HG03097 (cell line): ENCODE measurements at regions not wholly inside any gene's neighbourhood (a gene's known extent, or its start where the extent isn't known, plus 50 kb on each side); places are given as distances from the start of the nearest gene placed in this dataset.

ENCODE experiments used
- ATAC-seq: cut with Tn5 transposase; IDR thresholded peaks from one replicate; pipeline ENCODE4 v1.9.1; 2021; ENCODE audit not compliant: unreplicated experiment, low FRiP score

DNA sequence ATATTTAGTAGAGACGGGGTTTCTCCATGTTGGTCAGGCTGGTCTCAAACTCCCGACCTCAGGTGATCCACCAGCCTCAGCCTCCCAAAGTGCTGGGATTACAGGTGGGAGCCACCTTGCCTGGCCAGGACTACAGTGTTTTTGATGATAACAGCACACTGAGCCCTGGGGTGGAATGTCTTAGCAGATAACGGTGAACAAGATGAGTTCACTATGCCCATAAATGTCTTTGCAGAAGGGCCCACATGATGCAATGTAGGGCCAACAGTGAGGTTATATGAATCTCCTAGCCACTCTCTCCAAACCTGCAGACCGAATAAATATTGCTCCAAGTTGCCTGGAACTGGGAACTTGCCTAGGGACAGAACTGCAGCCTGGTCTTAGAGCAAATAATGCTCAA is 235.1 kb downstream of the COG6 start:
- ATAC-seq, result no peak

DNA sequence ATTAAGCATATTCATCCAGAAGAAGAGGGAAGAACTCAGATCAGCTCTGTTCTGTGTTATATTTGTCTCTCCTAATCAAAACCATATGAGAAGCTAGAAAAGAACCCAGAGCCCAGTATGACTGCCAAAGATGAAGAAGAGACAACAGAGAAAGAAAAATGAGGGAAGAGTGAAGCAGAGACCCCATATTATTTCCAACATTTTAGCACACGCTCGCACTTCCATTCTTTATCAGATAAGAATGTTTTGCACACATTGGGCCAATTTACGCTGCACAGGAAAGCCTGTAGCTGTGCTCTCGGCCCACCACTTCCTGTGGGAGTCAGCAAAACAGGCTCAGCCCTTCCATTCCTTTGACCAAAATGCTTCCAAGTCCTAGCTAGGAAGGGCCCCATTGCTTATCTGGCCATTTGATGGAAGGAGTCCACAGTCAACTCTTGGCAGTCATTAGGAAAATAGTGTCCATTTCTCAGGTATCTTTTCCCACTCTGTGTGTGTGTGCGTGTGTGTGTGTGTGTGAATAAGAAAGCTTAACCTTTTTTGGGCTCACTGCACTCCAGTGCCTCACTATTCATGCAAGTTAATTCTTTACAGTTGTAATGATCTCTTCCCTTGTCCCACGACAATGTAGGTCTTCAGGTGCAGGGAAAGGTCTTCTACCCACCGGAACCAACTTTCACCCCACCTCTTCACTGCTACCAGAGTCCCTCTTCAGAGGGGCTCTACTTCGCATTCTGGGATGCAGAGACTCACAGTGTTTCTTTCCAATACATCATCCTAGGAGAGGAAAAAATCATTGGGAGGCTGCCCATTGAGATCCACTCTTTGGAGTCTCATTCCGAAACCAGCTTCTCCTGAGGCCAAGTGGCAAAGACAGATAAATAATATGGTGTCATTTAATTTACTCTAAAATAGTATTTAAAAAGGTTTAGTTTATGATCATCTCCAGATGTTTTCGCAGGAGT is 237.5 kb downstream of the COG6 start:
- ATAC-seq, result no peak

DNA sequence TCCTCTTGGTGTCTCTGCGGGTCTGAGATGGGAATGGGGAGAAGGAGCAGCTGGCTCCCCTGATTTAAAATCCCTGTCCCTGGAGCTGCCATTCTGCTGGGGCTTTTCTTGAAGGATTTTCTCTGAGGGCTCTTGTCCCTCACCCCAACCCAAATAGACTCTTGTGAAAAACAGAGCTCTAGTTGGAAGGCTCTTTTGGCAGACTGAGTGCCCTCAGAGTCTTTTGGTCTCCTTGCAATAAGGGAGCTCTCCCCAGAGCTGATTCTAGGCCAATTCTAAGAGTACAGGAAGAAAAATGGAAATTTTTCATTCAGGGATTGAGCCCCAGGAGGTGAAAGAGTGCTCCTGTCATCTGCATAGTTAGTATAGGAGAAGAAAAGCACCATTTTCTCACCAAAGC is 238.3 kb downstream of the COG6 start:
- no peak for ATAC-seq

DNA sequence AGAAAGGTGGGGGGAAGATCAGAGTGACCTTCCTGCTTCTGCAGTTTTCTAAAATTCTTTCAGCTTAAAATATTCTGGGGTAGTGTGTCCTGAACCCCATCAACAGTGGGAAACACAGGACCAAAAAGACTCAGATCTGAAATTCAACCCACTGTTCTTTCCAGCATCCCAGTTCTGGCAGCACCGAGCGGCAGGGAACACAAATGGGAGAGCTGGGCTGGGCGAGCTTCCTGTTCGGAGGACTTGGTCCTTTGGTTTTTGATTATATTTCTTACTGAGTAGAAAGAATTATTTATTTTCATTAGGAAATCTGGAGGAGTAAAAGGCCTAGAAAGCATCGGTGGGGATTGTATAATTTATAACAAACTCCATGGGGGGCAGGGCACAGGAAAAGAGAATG is 239.1 kb downstream of the COG6 start:
- no peak for ATAC-seq

DNA sequence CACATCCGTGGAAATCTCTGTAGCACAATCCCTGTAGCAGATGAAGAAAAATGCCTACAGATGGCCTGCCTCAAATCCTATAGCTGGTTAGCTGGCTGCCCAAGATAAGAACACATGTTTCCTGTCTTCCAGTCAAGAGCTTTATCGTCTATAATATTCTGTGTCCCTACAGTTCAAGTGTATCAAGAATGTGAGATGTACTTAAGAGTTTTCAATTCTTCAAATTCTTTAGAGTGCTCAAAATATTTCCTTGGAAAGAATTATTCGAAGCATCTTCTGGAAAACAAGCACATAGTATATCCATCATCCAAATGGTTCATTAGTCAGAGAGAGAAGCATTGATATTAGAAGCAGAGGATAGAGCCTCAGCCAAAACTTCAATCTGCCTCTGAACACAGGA is 239.8 kb downstream of the COG6 start:
- no peak for ATAC-seq

DNA sequence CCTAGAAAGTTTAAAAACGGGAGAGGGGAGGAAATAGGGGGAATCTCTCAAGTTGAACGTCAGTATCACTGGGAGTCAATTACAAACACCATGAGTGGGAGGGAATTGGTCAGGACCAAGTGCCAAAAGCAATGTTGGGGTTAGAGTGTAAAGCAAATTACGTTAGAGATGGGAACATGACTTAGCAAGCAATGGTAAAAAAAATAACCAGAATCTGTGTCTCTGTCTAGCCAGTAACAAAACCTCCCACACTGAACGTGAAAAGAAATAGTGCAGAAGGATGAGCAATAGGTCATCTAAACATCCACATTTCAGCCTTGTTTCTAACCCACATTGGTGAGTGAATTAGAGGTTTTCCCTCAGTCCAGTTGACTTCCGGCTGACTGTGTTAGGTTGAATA is 242.2 kb downstream of the COG6 start:
- no peak for ATAC-seq

DNA sequence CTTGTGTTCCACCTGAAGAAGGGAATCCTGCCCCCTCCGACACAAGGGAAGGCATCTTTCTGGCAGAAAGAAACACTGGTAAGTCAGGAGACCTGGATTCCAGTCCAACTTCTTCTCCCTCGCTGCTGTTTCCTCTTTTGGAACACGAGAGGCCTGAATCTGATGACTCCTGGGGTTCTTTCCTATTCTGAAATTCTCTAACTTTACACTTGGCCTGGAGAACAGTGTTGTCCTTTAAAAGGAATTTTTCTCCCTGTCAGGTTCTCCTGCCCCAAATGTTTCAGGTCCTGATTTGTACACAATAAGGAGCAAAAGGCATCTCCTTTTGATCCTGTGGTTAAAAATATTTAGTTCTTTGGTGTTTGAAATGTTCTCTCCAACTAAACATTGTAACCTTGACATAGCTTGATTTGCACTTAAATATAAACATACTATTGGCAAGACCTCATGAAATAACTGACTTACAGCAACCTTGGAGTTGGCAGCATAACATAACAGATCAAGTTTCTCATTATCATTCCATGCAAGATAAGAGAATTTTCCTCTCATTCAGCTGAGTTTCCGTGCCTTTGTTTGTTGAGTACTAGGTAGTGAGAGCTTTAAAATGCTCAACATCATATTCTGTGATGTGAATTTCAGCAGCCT is 244.8 kb downstream of the COG6 start:
- no peak for ATAC-seq

DNA sequence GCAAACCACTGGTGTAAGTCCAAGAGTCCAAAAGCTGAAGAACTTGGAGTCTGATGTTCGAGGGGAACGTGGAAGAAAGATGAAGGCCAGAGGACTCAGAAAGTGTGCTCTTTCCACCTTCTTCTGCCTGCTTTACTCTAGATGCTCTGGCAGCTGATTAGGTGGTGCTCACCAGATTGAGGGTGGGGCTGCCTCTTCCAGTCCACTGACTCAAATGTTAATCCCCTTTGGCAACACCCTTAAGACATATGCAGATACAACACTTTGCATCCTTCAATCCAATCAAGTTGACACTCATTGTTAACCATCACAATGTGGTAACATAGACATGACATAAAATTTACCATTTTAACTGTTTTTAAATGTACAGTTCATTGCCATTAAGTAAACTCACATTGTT is 249.5 kb downstream of the COG6 start:
- ATAC-seq, result no peak

DNA sequence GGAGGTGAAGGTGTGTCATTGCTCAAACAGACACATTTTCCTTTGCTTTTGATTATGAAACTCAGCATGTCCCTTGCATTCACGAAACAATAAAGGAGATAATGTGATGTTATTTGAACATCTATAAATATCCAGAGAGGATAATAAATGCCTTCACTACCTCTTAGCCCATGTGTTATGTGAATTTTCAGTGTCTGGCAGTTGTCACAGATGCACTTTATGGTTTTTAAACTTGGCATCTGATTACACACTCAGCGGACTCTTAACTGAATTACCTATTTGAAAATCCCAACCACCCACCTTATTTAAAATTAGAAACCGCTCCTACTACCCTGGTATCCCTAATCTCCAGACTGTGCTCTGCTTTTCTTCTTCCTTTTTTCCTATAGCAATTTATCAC is 254.2 kb downstream of the COG6 start:
- no peak for ATAC-seq

DNA sequence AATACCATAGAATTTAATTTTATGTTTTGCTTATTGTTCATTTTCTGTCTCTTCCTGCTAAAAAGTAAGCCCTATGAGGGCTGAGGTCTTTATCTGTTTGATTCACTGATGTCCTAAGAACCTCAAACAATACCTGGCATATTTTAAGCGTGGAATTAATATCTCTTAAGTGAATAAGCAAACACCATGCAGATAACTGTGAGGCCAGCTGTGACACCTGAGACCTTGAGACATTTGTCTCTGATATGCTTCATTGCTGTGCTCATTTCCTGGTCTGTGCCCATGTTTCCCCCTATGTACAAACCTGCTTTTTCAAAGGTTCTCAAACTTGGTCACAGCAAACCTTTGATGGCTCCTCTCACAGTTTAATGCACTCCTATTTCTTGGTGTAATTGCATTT is 254.6 kb downstream of the COG6 start:
- no peak for ATAC-seq

DNA sequence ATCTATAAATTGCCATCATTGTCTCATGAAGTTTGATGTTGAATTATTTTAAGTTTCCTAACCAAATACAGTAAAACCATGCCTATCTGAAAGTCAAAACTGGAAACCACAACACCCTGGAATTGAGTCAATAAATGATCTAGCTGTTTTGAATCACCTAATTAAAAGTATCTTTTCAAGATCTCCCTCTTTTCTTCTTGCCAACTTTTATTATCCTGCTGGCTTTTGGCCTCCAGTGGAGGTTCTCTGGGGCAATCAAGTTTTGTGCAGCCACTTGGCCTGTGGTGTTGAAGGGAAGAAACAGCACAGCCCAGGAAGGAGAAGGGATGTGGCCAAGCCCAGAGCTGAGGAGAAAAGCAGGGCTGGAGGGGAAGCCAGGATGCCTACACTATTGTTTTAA is 255.4 kb downstream of the COG6 start:
- no peak for ATAC-seq

DNA sequence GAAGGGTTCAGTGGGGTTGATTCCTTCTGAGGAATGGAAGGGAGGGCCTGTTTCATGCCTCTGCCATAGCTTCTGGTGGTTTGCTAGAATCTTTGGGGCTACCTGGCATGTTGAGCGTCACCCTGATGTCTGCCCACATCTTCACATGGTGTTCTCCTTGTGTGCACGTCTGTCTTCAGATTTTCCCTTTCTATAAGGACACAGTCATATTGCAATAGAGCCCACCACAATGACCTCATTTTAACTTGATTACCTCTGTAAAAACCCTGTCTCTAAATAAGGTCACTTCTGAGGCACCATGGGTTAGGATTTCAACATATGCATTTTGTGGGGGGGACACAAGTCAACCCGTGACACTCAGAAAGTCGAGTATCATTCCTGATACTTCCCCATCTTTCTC is 257.9 kb downstream of the COG6 start:
- no peak for ATAC-seq

DNA sequence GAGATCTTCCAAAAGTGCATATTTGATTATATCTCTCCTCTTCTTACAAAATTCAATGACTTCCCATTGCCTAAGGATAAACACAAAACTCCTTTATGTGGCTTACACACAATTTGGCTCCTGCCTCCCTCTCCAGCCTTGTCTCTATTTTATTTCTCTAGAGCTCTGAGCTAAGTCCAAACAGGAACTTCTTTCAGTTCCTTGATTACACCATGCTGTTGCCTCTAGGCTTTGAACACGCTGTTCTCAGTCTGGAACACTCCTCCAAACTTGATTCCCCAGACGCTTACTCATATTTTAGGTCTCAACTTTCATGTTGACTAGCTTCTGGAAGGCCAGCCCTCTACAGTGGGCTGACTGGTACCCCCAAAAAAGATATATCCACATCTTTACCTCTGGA is 258.5 kb downstream of the COG6 start:
- no peak for ATAC-seq

DNA sequence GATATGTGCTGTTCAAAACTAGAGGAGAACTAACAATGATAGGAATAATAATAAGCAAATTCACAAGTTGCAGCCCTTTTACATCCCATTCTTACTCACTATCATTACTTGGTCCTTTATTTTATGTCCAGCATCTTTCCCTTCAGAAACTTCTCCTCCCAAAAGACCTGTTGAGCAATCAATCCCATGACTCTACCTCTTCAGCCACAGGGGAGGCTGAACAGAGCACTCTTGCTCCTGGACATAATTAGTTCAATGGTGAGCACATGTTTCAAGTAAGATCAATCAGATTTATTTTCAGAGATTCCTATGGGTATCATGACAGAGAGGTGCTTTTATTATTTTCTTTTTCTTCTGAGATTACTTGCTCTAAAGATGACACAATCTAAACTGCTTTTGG is 260.0 kb downstream of the COG6 start:
- ATAC-seq, result no peak

DNA sequence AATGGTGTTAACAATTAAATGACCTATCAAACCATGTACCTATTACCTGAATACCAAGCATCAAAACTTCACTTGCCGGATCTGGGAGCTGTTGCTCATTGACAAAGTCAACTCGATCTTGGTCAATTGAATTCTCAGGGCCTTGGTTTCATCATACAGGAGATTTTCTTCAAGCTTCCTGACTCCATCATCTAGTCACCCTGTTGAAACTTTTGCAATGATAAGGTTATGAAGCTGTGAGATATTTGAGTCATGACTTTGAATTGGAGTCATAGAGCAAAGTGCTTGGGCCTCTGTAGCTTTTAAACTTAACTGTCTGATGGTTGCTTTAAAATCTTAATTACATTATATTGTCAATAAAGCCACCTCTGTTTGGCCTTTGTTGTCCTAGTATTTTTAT is 260.9 kb downstream of the COG6 start:
- no peak for ATAC-seq

DNA sequence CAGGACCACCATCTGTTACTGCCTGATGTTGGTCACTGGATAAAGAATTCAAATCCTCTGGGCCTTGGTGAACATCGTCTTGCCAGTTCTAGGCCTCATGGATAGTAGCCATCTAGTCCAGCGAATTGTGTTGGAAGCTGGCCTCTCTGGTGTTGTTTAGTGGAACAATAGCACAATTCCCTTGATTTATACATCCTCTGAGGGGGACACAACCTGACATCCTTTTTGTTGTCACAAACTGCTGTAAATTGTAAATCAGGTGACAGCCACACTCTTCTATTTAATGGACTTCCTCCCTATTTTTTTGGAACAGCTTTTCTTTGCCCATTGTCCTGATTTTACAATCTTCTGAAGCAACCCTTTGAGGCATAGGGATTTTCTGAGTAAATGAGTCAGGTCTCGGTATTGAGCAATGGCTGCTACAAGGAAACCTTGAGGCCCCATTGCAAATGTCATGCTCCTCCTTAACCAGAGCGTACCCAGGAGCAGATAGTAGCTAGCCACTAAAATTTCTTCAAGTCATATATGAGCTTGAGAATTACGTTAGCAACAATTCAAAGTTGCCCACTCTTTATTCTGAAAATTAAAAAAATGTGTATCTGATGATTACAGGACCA is 263.3 kb downstream of the COG6 start:
- ATAC-seq, result no peak

DNA sequence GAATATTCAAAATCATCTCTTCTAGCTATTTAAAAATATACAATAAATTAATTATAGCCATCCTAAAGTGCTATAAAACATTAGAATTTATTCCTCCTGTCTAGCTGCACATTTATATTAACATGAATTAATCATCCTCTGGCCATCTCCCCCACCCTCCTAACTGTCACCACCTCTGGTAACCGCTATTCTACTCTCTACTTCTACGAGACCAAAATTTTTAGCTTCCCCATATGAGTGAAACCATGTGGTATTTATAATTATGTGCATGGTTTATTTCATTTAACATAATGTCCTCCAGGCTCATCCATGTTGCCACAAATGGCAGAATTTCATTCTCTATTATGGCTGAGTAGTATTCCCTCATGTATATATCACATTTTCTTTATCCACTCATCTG is 265.2 kb downstream of the COG6 start:
- no peak for ATAC-seq

DNA sequence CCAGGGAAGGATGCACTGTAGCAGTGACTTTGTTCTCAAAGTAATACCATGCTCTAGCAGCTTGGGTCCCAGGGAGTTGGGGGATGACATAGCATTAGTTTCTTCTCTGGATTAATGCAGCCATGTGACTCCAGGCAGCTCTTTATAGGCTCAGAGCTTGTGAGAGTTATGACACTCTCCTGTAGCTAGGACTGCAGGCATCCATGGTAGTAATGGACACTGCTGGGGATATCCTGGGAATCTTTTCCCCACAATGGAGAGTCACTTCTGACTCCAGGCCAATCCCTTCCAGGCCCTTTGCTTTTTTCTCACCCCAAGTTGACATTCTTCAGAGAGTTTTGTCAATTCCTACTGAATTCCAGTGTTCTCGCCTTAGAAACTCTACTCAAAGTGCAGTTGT is 270.9 kb downstream of the COG6 start:
- ATAC-seq, result no peak

DNA sequence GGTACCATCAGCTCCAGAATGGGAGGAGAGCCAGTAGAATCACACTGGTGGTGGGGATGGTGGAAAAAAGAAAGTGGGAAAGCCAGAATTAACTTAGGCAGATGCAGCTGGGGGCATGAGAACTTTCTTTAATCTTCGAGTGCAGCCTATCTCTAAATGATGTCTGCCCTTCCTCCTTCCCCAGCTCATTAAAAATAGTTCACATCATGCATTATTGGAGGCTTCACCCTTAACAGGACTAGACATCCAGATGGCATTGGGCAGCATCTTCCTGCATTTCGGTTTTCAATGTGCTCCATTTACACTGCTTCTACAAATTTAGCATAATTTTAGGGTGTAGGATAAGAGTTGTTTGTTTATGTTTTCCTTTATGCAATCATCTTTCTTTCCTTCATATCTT is 272.8 kb downstream of the COG6 start:
- no peak for ATAC-seq

DNA sequence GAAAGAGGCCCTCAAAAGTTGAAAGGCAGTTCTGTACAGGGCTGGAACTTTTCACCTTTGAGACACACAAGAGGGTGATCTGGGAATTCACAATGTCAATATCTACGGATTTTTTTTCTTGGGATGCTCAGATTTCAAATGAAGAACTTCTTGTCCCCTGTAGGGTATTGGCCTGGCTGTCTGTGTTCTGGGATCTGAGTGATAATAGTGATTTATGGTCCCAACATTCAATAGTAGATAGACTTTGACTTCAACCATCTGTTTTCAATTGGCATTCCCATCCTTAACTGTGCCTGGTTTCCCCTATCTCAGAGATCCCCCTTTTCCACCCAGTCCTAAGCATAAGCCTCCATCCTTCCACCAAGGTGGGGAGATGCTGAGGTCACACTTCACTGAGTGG is 274.1 kb downstream of the COG6 start:
- no peak for ATAC-seq

DNA sequence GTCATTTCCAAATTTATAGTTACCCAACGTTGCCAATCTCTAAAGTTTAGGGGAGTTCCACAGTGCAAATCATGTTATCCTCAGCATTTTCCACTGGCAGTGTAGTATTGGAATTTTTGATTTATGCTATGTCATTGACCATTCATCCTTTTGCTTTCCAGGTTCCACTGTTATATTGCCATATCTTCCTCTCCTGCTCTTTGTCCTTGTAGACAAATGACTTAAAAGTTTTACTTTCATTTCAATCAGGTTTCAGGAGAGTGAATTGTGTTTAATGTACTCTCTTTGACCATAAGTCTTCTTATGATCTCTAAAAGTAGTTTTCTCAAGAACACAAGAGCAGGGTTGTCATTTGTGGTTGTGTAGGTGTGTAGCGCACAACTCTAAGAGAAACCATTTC is 274.6 kb downstream of the COG6 start:
- no peak for ATAC-seq
